SJSA1 (cell line): ENCODE measurements at regions not wholly inside any gene's neighbourhood (a gene's known extent, or its start where the extent isn't known, plus 50 kb on each side); places are given as distances from the start of the nearest gene placed in this dataset.

Source experiments
- DNase-seq, 2 experiments: peaks; one replicate each; pipeline ENCODE4 v3.0.0-alpha.2; 2015 to 2020; ENCODE audit warnings: low spot score in 2 of 2, low read depth in 1 of 2
- H3K27ac ChIP-seq: fragments of 250-450 bp; sonication (Bioruptor Pico); 2 replicates; pipeline ENCODE4 v1.5.1; 2020; ENCODE audit warnings: mild to moderate bottlenecking, moderate library complexity
- H3K27me3 ChIP-seq: fragments of 250-450 bp; sonication (Bioruptor Pico); replicated peaks from 2 replicates; pipeline ENCODE4 v1.5.1; 2020; ENCODE audit warnings: mild to moderate bottlenecking, moderate library complexity
- H3K36me3 ChIP-seq: fragments of 250-450 bp; sonication (Bioruptor Pico); 2 replicates; pipeline ENCODE4 v1.5.1; 2020; ENCODE audit warnings: mild to moderate bottlenecking
- H3K4me1 ChIP-seq: fragments of 250-450 bp; sonication (Bioruptor Pico); replicated peaks from 2 replicates; pipeline ENCODE4 v1.6.1; 2021; ENCODE audit warnings: mild to moderate bottlenecking
- H3K4me3 ChIP-seq: fragments of 250-450 bp; sonication (Bioruptor Pico); 2 replicates; pipeline ENCODE4 v1.5.1; 2020; ENCODE audit warnings: mild to moderate bottlenecking
- H3K9me3 ChIP-seq: fragments of 250-450 bp; sonication (Bioruptor Pico); replicated peaks from 2 replicates; pipeline ENCODE4 v1.5.1; 2020; ENCODE audit warnings: mild to moderate bottlenecking

DNA sequence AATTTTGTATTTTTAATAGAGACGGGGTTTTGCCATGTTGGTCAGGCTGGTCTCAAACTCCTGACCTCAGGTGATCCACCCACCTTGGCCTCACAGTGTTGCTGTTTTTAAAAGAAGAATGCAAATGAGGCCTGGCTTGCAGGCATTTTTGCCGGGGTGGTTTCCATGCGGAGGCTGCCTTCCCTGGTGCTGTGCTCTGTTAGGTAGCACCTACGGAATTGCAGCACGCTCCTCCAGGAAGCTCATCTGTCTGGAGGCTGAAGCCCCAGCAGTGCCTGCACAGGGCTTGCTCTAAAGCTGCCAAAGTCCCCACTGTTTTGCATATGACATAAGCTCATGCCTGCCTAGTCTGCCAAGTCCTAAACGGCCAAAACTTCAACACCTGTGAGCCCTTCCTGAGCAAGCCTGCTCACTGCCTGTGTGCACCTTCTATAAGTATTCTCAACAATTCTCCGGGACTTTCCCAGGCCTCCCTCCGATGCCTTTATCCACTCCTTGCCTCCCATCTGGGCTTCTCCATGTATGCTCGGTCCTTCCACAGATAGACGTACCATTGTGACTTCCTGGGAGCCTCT lies 551.3 kb upstream of the RAB6C start:
- no peaks in the 10 kb centered on the region for H3K27me3 ChIP-seq
- DNase-seq: no peak
- H3K4me1 ChIP-seq: no peaks in the 10 kb centered on the region
- no peak overlapping the region for H3K4me3 ChIP-seq
- H3K36me3 ChIP-seq: no peaks in the 10 kb centered on the region
- H3K9me3 ChIP-seq: no peaks in the 10 kb centered on the region
- H3K27ac ChIP-seq: no peak overlapping the region

DNA sequence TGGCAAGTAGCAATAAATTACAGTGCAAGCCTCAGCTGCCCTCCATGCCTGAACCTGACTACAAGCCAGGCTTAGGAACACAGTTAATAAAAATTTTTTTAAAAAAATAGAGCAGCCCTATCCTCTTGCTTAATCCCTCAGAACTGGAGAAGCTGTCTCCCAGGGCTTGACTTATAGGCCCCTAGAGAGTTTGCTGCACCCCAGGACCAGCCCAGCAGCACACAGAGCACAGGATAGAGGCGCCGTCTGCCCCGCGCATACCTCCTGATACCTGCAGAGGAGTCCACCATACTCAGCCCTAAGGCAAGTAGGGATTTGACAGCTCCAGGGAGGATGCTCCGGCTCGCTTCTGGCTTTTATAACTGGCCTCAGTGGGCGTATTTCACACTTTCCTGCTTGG lies 548.6 kb upstream of the RAB6C start:
- Histone ChIP-seq H3K27ac (no peak overlapping the region), H3K4me1 (no peaks in the 10 kb centered on the region), H3K36me3 (no peaks in the 10 kb centered on the region), H3K27me3 (no peaks in the 10 kb centered on the region), H3K4me3 (no peak overlapping the region), H3K9me3 (no peaks in the 10 kb centered on the region)
- no peak for DNase-seq

- Histone ChIP-seq H3K4me1 (no peaks in the 10 kb centered on the region), H3K27me3 (no peaks in the 10 kb centered on the region), H3K4me3 (no peak overlapping the region), H3K36me3 (no peaks in the 10 kb centered on the region), H3K9me3 (no peaks in the 10 kb centered on the region), H3K27ac (no peak overlapping the region)
- DNase-seq: no peak
These were observed 547.6 kb upstream of the RAB6C start for GRCh38 chr2:129431881-129432280.

- H3K9me3 ChIP-seq: no peaks in the 10 kb centered on the region
- no peaks in the 10 kb centered on the region for H3K4me1 ChIP-seq
- no peak overlapping the region for H3K4me3 ChIP-seq
- H3K36me3 ChIP-seq: no peaks in the 10 kb centered on the region
- H3K27me3 ChIP-seq: no peaks in the 10 kb centered on the region
- H3K27ac ChIP-seq: no peak overlapping the region
- DNase-seq: no peak
These were observed 542.7 kb upstream of the RAB6C start for GRCh38 chr2:129436809-129437208.

- H3K9me3 ChIP-seq: no peaks in the 10 kb centered on the region
- no peak overlapping the region for H3K4me3 ChIP-seq
- no peaks in the 10 kb centered on the region for H3K27me3 ChIP-seq
- no peak for DNase-seq
- no peaks in the 10 kb centered on the region for H3K4me1 ChIP-seq
- no peak overlapping the region for H3K27ac ChIP-seq
- H3K36me3 ChIP-seq: no peaks in the 10 kb centered on the region
These were observed 541.7 kb upstream of the RAB6C start for GRCh38 chr2:129437725-129438124.

DNA sequence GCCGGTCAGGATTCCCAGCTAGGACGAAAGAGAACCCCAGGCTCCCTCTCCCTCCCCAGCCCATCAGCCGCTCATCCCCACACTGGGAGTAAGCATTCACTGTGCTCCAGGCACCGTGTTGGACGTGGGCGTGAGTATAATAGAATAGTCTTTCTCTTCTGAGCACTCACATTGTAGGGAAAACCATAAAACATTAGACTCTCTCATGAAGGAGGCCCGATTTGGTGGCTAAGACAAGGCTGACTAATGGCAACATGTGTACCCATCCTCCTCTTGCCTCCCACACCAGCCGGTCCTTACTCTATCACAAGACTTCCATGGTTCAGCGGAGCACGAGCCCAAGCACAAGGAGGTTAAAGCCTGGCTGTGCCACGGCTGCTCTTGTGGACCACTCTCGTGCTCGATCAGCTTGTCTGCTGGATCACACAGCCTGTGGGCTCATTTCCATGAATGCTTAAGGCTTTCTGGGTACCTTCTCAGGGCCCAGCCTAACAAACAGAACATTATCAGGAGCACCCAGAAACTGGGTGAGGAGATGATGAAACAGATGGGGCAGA lies 540.9 kb upstream of the RAB6C start:
- H3K4me1 ChIP-seq: no peaks in the 10 kb centered on the region
- no peaks in the 10 kb centered on the region for H3K27me3 ChIP-seq
- H3K36me3 ChIP-seq: no peaks in the 10 kb centered on the region
- no peak overlapping the region for H3K4me3 ChIP-seq
- DNase-seq: no peak
- H3K27ac ChIP-seq: no peak overlapping the region
- no peaks in the 10 kb centered on the region for H3K9me3 ChIP-seq

DNA sequence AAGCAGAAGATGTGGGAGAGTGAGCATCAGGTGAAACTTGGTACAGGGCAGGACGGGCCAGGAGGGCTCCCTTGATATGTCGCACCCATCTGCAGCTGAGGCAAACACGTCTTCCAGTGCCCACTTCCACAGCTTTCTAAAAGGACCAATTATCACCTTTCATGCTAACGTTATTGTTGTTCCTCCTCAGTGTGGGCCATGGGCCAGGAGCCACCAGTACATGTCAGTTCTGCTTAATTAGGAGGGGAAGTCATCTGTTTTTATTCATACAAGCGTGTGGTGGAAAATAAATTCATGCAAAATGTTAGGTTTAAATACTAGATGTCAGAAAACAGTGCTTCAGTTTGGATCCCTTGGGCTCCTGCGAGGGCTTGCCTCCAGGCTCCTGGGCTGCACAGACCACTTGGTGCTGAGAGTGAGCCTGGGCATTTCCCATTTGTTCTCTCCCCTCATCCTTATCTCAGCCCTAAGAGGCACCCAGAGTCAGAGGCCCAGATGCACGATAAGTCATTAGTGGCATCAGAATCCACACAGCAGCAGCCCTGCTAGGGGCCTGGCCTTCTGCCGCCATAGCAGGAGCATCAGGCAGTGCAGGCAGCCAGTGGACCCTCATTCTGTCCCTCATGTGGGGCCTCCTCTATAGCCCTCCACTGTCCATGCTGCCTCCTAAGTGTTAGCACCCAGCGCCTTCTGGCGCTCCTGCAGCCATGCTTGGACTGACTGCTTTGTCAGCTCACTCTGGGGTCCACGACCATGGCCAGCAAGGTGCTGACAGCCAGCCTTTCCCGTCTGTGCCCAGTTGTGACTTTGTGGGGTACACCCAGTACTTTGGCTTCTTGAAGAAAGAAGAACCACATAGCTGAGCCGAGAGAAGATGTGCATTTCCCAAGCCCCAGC lies 539.8 kb upstream of the RAB6C start:
- no peaks in the 10 kb centered on the region for H3K36me3 ChIP-seq
- H3K27me3 ChIP-seq: no peaks in the 10 kb centered on the region
- no peaks in the 10 kb centered on the region for H3K4me1 ChIP-seq
- H3K4me3 ChIP-seq: no peak overlapping the region
- DNase-seq: no peak
- H3K27ac ChIP-seq: no peak overlapping the region
- H3K9me3 ChIP-seq: no peaks in the 10 kb centered on the region

DNA sequence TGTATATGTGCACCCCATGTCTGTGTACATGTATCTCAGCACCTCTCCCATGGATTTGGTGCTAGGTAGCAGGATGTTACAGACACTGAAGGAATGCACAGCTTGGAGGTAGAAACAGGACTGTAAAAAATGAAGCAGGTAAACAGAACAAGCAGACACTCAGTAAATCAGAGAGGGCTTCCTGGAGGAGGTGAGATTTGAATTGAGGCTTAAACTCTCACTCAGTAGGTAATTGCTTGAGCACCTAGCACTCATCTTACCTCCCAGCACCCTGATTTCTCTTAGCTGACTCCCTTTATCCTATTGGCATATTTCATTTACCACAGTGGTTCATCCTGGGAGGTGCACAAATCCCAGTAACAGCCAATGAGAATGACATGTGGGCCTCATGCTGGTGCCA lies 537.9 kb upstream of the RAB6C start:
- Histone ChIP-seq H3K27me3 (no peaks in the 10 kb centered on the region), H3K27ac (no peak overlapping the region), H3K9me3 (no peaks in the 10 kb centered on the region), H3K4me3 (no peak overlapping the region), H3K4me1 (no peaks in the 10 kb centered on the region), H3K36me3 (no peaks in the 10 kb centered on the region)
- no peak for DNase-seq

- H3K9me3 ChIP-seq: no peaks in the 10 kb centered on the region
- H3K27me3 ChIP-seq: no peaks in the 10 kb centered on the region
- no peaks in the 10 kb centered on the region for H3K4me1 ChIP-seq
- no peaks in the 10 kb centered on the region for H3K36me3 ChIP-seq
- H3K4me3 ChIP-seq: no peak overlapping the region
- H3K27ac ChIP-seq: no peak overlapping the region
- no peak for DNase-seq
These were observed 536.1 kb upstream of the RAB6C start for GRCh38 chr2:129443235-129443864.

DNA sequence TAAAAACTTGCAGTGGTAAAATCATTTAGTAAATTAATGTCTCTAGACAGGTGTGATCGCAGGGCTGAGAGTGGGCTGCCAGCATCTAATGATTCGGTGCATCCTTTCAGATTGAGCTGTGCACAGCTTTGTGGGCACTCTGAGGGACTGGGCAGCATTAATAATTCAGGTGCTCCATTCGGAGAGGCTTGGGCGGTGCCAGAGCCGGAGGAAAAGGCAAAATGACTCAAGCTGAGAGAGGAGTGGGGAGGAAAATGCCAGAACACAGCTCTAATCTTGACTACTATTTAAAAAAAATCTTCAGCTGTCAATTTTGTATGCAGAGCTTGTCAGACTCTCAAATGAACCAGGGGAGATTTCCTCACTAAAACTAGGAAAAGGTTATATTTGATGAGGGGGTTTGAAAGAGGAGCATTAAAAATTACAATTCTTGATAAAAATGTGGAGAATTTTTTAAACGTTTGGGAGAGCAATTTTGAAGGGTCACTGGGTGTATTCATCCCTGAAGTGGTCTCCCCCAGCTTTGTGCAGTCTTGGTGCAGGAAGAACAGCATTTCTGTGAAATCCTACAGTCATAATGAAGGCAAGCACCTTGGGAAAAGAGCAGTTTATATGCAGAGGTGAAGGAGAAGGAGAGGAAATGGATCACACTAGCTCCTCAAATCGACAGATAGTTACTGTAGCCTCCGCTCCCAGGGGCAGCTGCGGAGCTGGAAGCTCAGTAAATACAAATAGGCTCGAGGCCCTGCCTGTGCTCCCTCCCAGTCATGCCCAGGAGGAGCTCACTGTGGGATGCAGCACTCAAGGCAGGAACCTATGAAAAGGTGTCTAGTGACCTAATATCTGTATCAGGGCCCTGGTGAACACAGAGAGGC lies 535.4 kb upstream of the RAB6C start:
- Histone ChIP-seq H3K27ac (no peak overlapping the region), H3K4me3 (no peak overlapping the region), H3K36me3 (no peaks in the 10 kb centered on the region), H3K27me3 (no peaks in the 10 kb centered on the region), H3K4me1 (no peaks in the 10 kb centered on the region), H3K9me3 (no peaks in the 10 kb centered on the region)
- no peak for DNase-seq

- no peak overlapping the region for H3K4me3 ChIP-seq
- no peak for DNase-seq
- no peaks in the 10 kb centered on the region for H3K27me3 ChIP-seq
- H3K9me3 ChIP-seq: no peaks in the 10 kb centered on the region
- no peaks in the 10 kb centered on the region for H3K36me3 ChIP-seq
- no peaks in the 10 kb centered on the region for H3K4me1 ChIP-seq
- H3K27ac ChIP-seq: no peak overlapping the region
These were observed 534.7 kb upstream of the RAB6C start for GRCh38 chr2:129444751-129445150.

DNA sequence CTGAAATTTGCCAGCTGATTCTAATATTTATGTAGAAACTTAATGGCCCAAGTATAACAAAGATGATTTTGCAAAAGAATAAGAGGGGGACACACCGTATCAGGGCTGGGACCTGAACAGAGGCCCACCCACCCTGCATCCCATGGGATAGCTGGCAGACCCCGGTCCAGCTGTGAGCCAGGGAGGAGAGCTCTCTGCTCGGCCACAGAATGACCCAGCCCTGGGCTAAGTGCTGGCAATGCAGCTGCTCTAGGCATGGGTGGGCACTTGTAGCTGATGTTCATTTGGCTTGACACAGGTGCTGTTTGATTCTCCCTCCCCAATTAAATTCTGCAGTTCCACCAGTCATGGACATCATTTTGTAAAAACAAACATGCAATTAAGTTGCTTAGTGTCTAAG lies 522.8 kb upstream of the RAB6C start:
- DNase-seq: no peak
- H3K4me1 ChIP-seq: no peaks in the 10 kb centered on the region
- H3K27me3 ChIP-seq: no peaks in the 10 kb centered on the region; the same call in 1 of the 2 replicates
- H3K4me3 ChIP-seq: no peak overlapping the region
- no peaks in the 10 kb centered on the region for H3K36me3 ChIP-seq
- H3K27ac ChIP-seq: no peak overlapping the region
- no peaks in the 10 kb centered on the region for H3K9me3 ChIP-seq

DNA sequence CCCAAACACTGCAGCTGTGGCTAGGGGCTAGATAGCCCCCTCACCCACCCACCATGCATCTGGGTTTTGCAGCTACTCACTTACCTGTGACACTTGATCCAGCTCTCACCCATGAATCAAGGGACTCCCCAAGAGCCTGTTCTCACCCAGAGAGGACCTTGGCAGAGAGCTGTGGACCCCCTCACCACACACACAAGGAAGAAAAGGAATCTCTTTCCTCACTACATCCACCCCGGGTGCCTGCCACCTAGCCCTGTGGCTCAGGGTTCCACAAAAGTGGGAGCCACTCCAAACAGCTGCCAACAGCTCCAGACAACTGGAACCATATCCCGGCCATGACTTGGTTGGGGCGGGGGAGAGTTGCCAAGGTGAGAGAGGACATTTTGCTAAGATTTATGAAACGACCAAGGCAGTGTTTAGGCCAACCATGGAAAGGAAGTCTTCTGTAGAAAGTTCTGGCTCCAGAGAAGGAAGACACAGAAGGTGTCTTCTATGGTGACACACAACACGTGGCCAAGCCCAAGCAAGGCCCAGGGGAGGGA lies 522.1 kb upstream of the RAB6C start:
- no peaks in the 10 kb centered on the region for H3K9me3 ChIP-seq
- no peaks in the 10 kb centered on the region for H3K36me3 ChIP-seq
- no peaks in the 10 kb centered on the region; the same call in 1 of the 2 replicates for H3K27me3 ChIP-seq
- no peak overlapping the region for H3K27ac ChIP-seq
- no peak for DNase-seq
- H3K4me1 ChIP-seq: no peaks in the 10 kb centered on the region
- no peak overlapping the region for H3K4me3 ChIP-seq
